ENCODE measurements at regions not wholly inside any gene's neighbourhood (a gene's known extent, or its start where the extent isn't known, plus 50 kb on each side); places are given as distances from the start of the nearest gene placed in this dataset.
A peak's percentile ranks its signal among the peaks of the same experiment; 100 is the strongest.

GRCh38 chr15:31164573-31164912 is 63.0 kb upstream of the TRPM1 start:
- Mint-ChIP-seq H3K27ac (no peak overlapping the region), H3K36me3 (no peaks in the 10 kb centered on the region), H3K4me3 (no peak overlapping the region), H3K9me3 (no peaks in the 10 kb centered on the region), H3K27me3 (peaks cover 20% of the 10 kb centered on the region), H3K4me1 (peaks cover 8% of the 10 kb centered on the region)
- no peak for DNase-seq
- CTCF ChIA-PET = no interaction called here

- CTCF ChIA-PET = interaction anchor here (1.0 kb wide), 1 partner anchor 11 kb away, joined by 3 read pairs; no protein-coding TSS in a partner anchor
- Mint-ChIP-seq H3K36me3 (no peaks in the 10 kb centered on the region), H3K4me3 (no peak overlapping the region), H3K27ac (no peak overlapping the region), H3K9me3 (no peaks in the 10 kb centered on the region), H3K27me3 (peaks cover 12% of the 10 kb centered on the region), H3K4me1 (peaks cover 8% of the 10 kb centered on the region)
- no peak for DNase-seq
These were observed 68.0 kb upstream of the TRPM1 start for GRCh38 chr15:31169558-31169957.

- no peaks in the 10 kb centered on the region for H3K9me3 Mint-ChIP-seq
- no peak overlapping the region for H3K4me3 Mint-ChIP-seq
- H3K27me3 Mint-ChIP-seq = peaks cover 12% of the 10 kb centered on the region
- H3K4me1 Mint-ChIP-seq = peaks cover 8% of the 10 kb centered on the region
- CTCF ChIA-PET = no interaction called here
- DNase-seq = no peak
- H3K27ac Mint-ChIP-seq = no peak overlapping the region
- no peaks in the 10 kb centered on the region for H3K36me3 Mint-ChIP-seq
These were observed 70.2 kb upstream of the TRPM1 start for GRCh38 chr15:31171731-31172130.

GRCh38 chr15:31172606-31173005 is 71.1 kb upstream of the TRPM1 start:
- Mint-ChIP-seq H3K4me1 (peaks cover 5% of the 10 kb centered on the region), H3K36me3 (no peaks in the 10 kb centered on the region), H3K9me3 (no peaks in the 10 kb centered on the region), H3K27me3 (peaks cover 10% of the 10 kb centered on the region), H3K4me3 (no peak overlapping the region), H3K27ac (no peak overlapping the region)
- no peak for DNase-seq
- CTCF ChIA-PET = interaction anchor here (0.8 kb wide), 1 partner anchor 98 kb away, joined by 3 read pairs; no protein-coding TSS in a partner anchor

GRCh38 chr15:31173790-31174450 is 72.4 kb upstream of the TRPM1 start:
- CTCF ChIA-PET = no interaction called here

GRCh38 chr15:31175484-31175883 is 74.0 kb upstream of the TRPM1 start:
- H3K36me3 Mint-ChIP-seq = peaks cover under 1% of the 10 kb centered on the region
- no peak overlapping the region for H3K27ac Mint-ChIP-seq
- H3K4me1 Mint-ChIP-seq = peaks cover 3% of the 10 kb centered on the region
- no peak for DNase-seq
- H3K9me3 Mint-ChIP-seq = peaks cover 2% of the 10 kb centered on the region
- H3K27me3 Mint-ChIP-seq = peaks cover 3% of the 10 kb centered on the region
- H3K4me3 Mint-ChIP-seq = no peak overlapping the region
- CTCF ChIA-PET = no interaction called here

More at GRCh38 chr15:31173790-31174450, 72.4 kb upstream of the TRPM1 start:
- H3K36me3 Mint-ChIP-seq = no peaks in the 10 kb centered on the region
- no peak overlapping the region for H3K4me3 Mint-ChIP-seq
- peaks cover 3% of the 10 kb centered on the region for H3K27me3 Mint-ChIP-seq
- H3K27ac Mint-ChIP-seq = no peak overlapping the region
- no peaks in the 10 kb centered on the region for H3K4me1 Mint-ChIP-seq
- no peak for DNase-seq
- no peaks in the 10 kb centered on the region for H3K9me3 Mint-ChIP-seq

- peaks cover 1% of the 10 kb centered on the region for H3K36me3 Mint-ChIP-seq
- no peak for DNase-seq
- CTCF ChIA-PET = no interaction called here
- peaks cover 10% of the 10 kb centered on the region for H3K27me3 Mint-ChIP-seq
- peaks cover 3% of the 10 kb centered on the region for H3K4me1 Mint-ChIP-seq
- H3K4me3 Mint-ChIP-seq = no peak overlapping the region
- no peak overlapping the region for H3K27ac Mint-ChIP-seq
- H3K9me3 Mint-ChIP-seq = peaks cover 6% of the 10 kb centered on the region
These were observed 76.4 kb upstream of the TRPM1 start for GRCh38 chr15:31177951-31178350.

GRCh38 chr15:31178705-31179104 is 77.2 kb upstream of the TRPM1 start:
- H3K36me3 Mint-ChIP-seq = peaks cover 1% of the 10 kb centered on the region

GRCh38 chr15:31179693-31180092 is 78.2 kb upstream of the TRPM1 start:
- H3K27me3 Mint-ChIP-seq = peaks cover 10% of the 10 kb centered on the region
- H3K36me3 Mint-ChIP-seq = peaks cover 1% of the 10 kb centered on the region
- no peak overlapping the region for H3K27ac Mint-ChIP-seq
- peaks cover 3% of the 10 kb centered on the region for H3K4me1 Mint-ChIP-seq
- no peak for DNase-seq
- CTCF ChIA-PET = no interaction called here
- no peak overlapping the region for H3K4me3 Mint-ChIP-seq
- peaks cover 8% of the 10 kb centered on the region for H3K9me3 Mint-ChIP-seq

More at GRCh38 chr15:31178705-31179104, 77.2 kb upstream of the TRPM1 start:
- Mint-ChIP-seq H3K4me3 (no peak overlapping the region), H3K27ac (no peak overlapping the region), H3K4me1 (peaks cover 3% of the 10 kb centered on the region), H3K27me3 (peaks cover 10% of the 10 kb centered on the region), H3K9me3 (peaks cover 8% of the 10 kb centered on the region)
- CTCF ChIA-PET = no interaction called here
- no peak for DNase-seq

- no peak overlapping the region for H3K4me3 Mint-ChIP-seq
- CTCF ChIA-PET = interaction anchor here (0.6 kb wide), 1 partner anchor 55 kb away, joined by 3 read pairs; no protein-coding TSS in a partner anchor
- no peaks in the 10 kb centered on the region for H3K4me1 Mint-ChIP-seq
- H3K9me3 Mint-ChIP-seq = peaks cover 16% of the 10 kb centered on the region
- H3K27ac Mint-ChIP-seq = no peak overlapping the region
- H3K27me3 Mint-ChIP-seq = peaks cover 31% of the 10 kb centered on the region
- no peak for DNase-seq
- H3K36me3 Mint-ChIP-seq = peaks cover 7% of the 10 kb centered on the region
These were observed 91.8 kb upstream of the TRPM1 start for GRCh38 chr15:31193291-31193690.

GRCh38 chr15:31195871-31196270 is 94.3 kb upstream of the TRPM1 start:
- no peaks in the 10 kb centered on the region for H3K9me3 Mint-ChIP-seq

GRCh38 chr15:31197497-31198414 is 96.2 kb upstream of the TRPM1 start:
- H3K27ac Mint-ChIP-seq = no peak overlapping the region
- H3K36me3 Mint-ChIP-seq = no peaks in the 10 kb centered on the region
- CTCF ChIA-PET = interaction anchor here (1.2 to 8.6 kb wide), 2 partner anchors 291 to 295 kb away, joined by 4 to 105 read pairs; no protein-coding TSS in a partner anchor

More at GRCh38 chr15:31195871-31196270, 94.3 kb upstream of the TRPM1 start:
- H3K4me1 Mint-ChIP-seq = peaks cover 15% of the 10 kb centered on the region
- H3K36me3 Mint-ChIP-seq = no peaks in the 10 kb centered on the region
- no peak for DNase-seq
- H3K27ac Mint-ChIP-seq = no peak overlapping the region
- no peak overlapping the region for H3K4me3 Mint-ChIP-seq
- H3K27me3 Mint-ChIP-seq = peaks cover 53% of the 10 kb centered on the region
- CTCF ChIA-PET = no interaction called here

GRCh38 chr15:31200735-31201151 is 99.2 kb upstream of the TRPM1 start:
- Mint-ChIP-seq H3K9me3 (no peaks in the 10 kb centered on the region), H3K27ac (peak overlapping the region; percentile 19), H3K4me3 (no peak overlapping the region)

More at GRCh38 chr15:31197497-31198414, 96.2 kb upstream of the TRPM1 start:
- H3K4me3 Mint-ChIP-seq = no peak overlapping the region
- H3K4me1 Mint-ChIP-seq = peaks cover 33% of the 10 kb centered on the region
- peak; percentile 65 for DNase-seq
- H3K27me3 Mint-ChIP-seq = peaks cover 49% of the 10 kb centered on the region
- H3K9me3 Mint-ChIP-seq = no peaks in the 10 kb centered on the region

GRCh38 chr15:31202953-31203352 is 101.4 kb upstream of the TRPM1 start:
- DNase-seq = peak; percentile 72
- Mint-ChIP-seq H3K4me1 (peaks cover 70% of the 10 kb centered on the region), H3K27me3 (peaks cover 57% of the 10 kb centered on the region), H3K36me3 (no peaks in the 10 kb centered on the region), H3K4me3 (no peak overlapping the region), H3K9me3 (no peaks in the 10 kb centered on the region), H3K27ac (no peak overlapping the region)
- CTCF ChIA-PET = interaction anchor here (0.6 to 8.6 kb wide), 4 partner anchors 8 to 420 kb away, joined by 3 to 105 read pairs (median 3); partner anchors contain the start of gene KLF13

More at GRCh38 chr15:31200735-31201151, 99.2 kb upstream of the TRPM1 start:
- no peaks in the 10 kb centered on the region for H3K36me3 Mint-ChIP-seq
- peaks cover 51% of the 10 kb centered on the region for H3K4me1 Mint-ChIP-seq
- peaks cover 61% of the 10 kb centered on the region for H3K27me3 Mint-ChIP-seq
- CTCF ChIA-PET = interaction anchor here (0.6 to 8.6 kb wide), 12 partner anchors 14 to 288 kb away, joined by 3 to 105 read pairs (median 5); no protein-coding TSS in a partner anchor
- DNase-seq = peak; percentile 88
